GM21576 (cell line): ENCODE measurements at regions not wholly inside any gene's neighbourhood (a gene's known extent, or its start where the extent isn't known, plus 50 kb on each side); places are given as distances from the start of the nearest gene placed in this dataset.

Source experiments
- ATAC-seq: cut with Tn5 transposase; IDR thresholded peaks from one replicate; pipeline ENCODE4 v1.9.1; 2021; ENCODE audit warnings: mild to moderate bottlenecking, moderate library complexity; ENCODE audit not compliant: unreplicated experiment

DNA sequence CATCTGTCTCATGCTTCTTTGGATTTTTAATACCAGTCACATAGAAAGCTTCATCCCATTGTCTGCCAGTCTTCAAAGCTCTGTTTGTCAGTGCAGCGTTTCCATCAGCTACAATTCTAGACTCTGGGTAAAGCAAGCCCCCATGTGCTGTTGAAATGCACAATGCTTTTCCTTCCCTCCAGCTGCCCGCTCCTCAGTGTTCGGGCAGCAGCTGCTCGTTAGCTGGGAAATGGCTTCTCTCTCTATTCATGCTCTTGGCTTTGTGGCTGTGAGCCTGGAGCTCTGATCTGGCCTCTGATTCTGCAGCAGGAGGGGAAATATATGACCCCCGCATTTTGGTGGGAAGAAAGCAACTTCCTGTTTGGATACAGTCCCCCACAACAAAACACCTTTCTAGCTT, 213.0 kb upstream of the CDYL start:
- ATAC-seq, result no peak

DNA sequence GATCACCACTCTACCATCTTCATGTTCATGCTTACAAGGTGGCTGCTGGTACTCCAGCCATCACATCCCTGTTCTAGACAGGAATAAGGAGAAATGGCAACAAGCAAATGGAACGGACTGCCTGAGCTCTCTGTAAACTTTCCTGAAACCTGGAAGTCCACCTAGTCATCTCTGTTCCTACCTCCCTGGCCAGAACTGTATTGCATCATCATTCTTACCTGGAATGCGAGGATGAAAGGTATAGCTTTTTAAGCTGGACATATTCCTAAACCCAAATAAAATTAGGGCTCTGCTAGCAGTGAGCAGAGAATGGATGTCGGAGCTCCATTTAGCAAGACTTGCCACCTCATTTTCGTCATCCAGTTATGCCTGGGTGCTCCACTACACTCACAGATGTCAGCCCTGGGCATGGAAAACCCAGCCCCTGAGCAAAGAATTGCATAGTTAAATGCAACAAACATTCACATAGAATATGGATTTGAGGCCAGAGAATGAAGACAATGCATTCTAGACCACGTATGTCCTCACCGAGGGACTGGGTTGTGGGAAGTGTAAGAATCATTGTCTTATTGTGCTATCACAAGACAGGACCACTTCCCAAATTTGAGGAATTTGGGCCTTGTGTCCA, 214.3 kb upstream of the CDYL start:
- no peak for ATAC-seq

DNA sequence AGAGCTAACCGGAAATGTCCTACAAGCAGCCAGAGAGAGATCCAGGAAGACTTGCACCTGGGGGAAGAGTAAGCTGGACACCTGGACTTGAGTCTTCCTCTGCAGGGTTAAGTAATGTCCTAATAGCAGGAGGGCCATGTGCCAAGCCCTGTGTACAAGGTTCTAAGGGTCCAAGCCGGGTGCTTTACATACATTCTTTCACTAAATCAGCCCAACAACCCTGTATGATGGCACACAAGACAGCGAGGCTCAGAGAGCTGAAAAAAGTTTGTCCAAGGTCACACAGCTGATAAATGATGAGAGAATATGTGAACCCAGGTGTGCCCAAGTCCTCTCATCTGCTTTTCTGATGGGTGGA, 215.1 kb upstream of the CDYL start:
- ATAC-seq, result no peak

DNA sequence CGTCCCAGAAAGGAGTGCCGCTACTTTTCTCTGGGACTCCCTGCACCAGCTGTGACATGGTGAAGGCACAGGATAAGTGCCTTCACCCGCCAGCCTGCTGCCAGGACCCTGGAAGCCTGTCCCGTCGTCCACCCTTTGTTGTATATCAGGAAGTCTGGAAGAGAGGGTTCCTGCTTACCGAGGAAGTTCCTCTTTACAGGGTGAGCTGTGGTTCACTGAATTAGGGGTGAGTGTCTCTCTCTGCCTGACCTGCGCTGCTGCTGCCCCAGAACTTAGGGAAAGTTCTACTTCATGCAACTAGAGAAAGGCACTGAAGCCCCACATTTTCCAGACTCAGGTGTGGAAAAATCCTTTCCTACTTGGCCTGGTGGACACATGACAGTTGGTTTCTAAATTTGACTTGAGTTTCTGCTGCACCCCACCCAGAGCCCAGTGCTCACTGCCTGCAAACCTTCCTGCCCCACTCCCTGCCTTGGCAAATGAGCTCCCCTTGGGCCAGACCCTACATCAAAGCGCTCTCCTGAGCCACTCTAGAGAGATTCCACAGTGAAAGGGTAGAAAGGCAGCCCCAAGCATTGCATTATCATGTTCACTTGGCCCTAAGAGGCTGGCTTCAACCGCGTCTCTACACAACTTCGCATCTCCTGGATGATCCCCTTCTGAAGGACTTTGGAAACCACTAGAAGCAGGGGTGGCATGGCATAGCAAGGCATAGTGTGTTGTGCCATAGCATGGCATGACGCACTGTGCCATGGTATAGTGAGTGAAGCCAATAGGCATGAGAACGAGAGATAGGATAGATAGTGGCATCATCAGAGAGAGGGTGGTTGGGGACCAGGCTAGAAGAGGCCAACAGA, 215.8 kb upstream of the CDYL start:
- no peak for ATAC-seq

- no peak for ATAC-seq
These were observed 216.8 kb upstream of the CDYL start for GRCh38 chr6:4559281-4559875.

DNA sequence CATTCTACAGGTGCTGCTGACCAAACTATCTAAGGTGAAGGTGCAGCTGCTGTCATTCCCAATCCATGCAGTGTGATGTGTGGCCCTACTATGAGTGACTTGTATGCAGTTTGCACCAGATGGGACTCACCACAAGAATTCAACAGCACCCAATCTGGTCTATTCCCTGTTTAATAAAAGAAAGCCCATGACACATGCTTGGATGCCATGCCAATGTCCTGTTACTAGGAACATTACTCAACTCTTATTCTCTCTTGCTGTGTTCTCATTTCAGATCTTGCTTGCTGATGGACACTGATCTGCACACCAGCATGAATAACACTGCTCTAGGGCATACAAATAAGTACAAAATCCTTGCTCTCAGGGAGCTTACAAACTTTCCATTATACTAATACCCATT, 221.6 kb upstream of the CDYL start:
- no peak for ATAC-seq

DNA sequence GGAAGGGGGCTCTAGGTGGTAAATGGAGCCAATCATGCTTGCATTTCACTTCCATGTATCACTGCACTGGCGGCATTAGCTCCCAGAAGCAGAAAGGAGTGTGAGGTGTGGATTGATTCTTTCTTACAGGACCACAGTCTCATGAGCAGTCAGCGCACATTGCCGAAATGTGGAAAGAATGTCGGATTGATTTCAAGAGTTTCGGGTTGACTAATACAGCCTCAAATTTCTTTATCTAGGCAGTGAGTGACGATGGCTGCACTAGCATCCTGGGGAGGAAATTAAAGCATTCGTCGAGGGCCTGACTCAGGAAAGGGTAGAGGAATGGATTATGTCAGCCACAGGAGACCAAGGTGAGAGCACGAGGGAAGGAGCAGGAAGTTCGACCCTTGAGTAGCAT, 222.8 kb upstream of the CDYL start:
- ATAC-seq, result no peak

- no peak for ATAC-seq
These were observed 226.0 kb upstream of the CDYL start for GRCh38 chr6:4550227-4550597.

- no peak for ATAC-seq
These were observed 226.5 kb upstream of the CDYL start for GRCh38 chr6:4549556-4550226.

GRCh38 chr6:4545893-4546292, 230.3 kb upstream of the CDYL start:
- no peak for ATAC-seq

DNA sequence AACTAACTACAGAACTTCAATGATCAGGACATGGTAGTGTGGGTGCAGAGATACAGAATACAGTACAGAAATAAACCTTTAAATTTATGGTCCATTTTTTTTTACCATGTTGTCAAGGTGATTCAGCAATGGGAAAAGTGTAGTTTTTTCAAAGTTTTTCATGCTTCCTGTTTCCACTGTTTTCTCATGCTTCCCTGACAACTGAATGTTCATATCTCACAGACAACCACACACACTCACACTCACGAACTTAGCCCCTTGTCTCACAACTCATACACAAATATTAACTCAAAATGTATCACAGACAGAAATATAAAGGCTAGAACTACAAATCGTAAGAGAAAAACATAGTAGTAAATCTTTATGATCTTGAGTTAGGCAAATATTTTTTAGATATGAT, 232.6 kb upstream of the CDYL start:
- ATAC-seq, result no peak

DNA sequence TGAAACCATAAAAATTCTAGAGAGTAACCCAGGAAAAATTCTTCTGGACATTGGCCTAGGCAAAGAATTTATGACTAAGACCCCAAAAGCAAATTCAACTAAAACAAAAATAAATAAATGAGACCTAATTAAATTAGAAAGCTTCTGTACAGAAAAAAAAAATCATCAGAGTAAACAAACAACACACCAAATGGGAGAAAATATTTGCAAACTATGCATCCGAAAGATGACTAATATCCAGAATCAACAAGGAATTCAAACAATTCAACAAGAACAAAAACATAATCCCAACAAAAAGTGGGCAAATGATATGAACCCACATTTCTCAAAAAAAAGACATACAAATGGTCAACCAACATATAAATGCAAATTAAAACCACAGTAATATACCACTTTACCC, 242.6 kb upstream of the CDYL start:
- ATAC-seq, result no peak

- ATAC-seq, result no peak
These were observed 244.8 kb upstream of the CDYL start for GRCh38 chr6:4531406-4531805.

GRCh38 chr6:4522453-4522852, 253.8 kb upstream of the CDYL start:
- no peak for ATAC-seq

DNA sequence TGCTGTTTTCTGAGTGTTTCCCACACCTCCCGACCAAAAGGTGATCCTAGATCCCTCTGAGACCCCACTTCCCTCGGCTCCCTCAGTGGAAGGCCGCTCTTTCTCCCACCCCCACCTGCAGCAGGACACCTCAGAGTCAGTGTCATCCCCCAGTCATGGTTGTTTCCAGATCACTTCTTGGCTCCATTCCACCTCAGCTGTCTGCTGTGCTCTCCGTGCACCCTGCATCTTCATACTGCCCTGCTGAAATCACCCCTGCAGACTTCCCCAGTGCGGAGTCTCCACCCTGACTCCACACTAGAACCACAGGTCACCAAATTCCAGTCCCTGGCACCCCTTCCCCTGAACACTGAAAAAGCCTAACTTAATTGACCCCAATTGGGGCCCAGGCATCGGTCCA, 255.1 kb upstream of the CDYL start:
- no peak for ATAC-seq

DNA sequence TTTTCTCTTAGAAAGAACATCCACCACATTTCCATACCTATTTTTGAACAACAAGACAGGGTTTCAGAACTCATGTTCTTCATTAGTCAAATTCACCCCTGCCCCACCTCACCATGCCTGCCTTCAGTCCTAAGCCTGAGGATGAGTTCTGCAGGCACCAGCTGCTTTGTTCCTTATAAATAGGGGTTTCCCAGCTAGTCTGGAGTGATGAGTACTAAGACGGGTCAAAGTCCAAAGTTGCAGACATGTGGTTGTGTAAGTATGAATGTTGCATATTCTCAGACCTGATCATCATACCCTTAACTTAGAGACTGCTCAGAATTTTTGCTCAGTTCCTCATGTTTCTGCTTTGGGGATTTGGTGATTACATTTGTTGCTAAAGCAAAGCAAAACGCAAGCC, 257.7 kb upstream of the CDYL start:
- no peak for ATAC-seq

- no peak for ATAC-seq
These were observed 260.0 kb upstream of the CDYL start for GRCh38 chr6:4516206-4516605.

DNA sequence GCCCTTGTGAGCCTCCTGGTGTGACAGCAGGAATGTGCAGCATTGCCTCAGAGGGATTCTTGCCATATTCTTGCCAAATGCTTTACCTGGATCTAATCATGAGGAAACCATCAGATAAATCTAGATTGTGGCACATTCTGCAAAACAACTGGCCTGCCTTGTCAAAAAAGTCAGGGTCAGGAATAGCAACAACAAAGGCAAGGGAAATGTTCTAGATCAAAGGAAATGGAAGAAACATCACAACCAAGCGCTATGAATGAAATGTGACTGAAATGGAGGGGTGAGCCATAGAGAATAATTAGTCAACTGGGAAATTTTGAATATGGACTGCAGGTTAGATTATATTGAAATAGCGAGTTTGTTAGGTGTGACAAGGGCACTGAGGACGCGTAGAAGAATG, 262.6 kb upstream of the CDYL start:
- no peak for ATAC-seq

DNA sequence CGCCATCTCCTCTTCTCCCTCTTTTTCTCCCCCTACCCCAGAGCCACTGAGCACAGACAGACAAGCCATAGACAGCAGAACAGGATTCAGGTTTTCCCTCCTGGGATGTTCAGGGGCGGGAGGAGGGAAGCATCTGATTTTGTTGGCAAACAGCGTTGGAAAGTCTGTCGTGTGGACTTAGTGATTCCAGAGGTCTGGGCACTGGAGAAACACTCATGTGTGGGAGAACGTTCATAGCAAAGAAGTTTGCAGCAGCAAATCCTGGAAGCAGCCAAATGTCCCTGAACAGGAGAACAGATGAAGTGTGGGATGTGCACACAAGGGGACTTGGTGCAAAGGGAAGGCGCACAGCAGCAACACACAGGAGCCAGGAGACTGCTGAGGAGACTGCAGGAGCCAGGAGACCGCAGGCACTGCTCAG, 264.1 kb upstream of the CDYL start:
- ATAC-seq, result no peak

GRCh38 chr6:4511641-4512020, 264.6 kb upstream of the CDYL start:
- ATAC-seq, result no peak

DNA sequence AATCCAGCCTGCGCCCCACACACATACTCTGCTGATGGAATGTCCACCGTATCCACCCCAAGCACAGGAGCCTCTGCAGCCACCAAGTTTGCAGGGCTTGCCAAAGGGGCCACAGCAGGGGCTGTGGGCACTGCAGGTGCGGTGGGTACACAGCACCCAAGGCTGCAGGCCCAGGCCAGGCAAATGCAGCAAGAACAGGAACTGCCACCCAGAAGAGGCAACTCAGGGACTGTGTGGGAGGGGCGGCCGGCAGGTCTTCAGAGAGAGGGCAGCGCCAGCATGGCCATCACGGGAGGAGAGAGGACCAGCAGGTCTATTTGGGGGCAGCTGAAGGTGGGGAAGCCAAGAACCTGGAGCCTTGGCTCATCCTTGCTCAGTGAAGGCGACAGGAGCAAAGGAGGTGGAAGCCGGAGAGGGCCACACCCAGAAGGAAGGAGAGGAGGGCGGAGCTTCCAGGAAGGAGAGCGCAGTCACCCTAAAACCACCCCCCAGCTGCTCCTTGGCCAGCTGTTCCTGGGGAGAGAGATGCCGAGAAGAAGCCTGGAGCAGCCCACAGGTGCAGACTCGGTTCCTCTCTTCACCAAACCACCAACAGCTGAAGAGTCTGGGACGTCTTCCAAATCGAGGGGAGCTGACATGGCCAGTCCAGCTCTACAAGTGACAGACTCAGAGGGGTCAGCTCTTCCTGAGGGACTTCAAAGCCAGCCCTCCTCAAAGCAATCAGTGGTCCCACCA, 265.1 kb upstream of the CDYL start:
- no peak for ATAC-seq
